NCI-H82 treated with DMSO at 0.1 percent for 48 hours (cell line): ENCODE measurements at regions not wholly inside any gene's neighbourhood (a gene's known extent, or its start where the extent isn't known, plus 50 kb on each side); places are given as distances from the start of the nearest gene placed in this dataset.
"Not testable (repeated sequence)": the region's sequence is repeated elsewhere in the genome, so short reads cannot be mapped to it uniquely, and the experiment has no call there.

Experiments
- DNase-seq: peaks from one replicate; lab custom pipeline; 2025; ENCODE audit not compliant: unreplicated experiment; lab: John Stamatoyannopoulos, UW

DNA sequence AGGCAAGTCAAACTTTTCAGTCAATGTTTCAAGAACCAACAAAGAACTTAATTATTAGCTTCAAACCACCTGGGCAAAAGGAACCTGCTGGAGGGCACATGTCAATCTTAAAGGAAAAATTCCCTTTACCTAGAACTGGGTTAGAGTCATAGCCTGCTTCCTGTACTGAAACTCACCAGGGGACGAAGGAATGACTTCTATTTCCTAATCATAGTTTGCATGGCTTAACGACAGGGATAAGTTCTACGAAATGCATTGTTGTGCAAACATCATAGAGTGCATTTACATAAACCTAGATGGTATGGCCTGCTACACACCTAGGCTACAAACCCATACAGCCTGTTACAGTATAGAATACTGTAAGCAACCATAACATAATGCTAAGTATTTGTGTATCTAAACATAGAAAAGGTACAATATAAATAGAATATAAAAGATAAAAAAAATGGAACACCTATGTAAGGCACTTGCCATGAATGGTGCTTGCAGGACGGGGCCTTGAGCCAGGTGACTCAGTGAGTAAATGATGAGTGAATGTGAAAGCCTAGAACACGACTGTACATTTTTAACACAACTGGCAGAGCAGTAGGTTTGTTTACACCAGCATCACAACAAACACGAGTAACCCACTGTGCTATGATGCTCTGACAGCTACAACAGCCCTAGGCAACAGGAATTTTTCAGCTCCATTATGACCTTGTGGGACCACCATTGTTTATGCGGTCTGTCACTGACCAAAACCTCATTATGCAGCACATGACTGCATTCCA lies 234.9 kb upstream of the CAND1 start:
- DNase-seq, result no peak

GRCh38 chr12:67035121-67035520 lies 234.0 kb upstream of the CAND1 start:
- DNase-seq, result no peak

DNA sequence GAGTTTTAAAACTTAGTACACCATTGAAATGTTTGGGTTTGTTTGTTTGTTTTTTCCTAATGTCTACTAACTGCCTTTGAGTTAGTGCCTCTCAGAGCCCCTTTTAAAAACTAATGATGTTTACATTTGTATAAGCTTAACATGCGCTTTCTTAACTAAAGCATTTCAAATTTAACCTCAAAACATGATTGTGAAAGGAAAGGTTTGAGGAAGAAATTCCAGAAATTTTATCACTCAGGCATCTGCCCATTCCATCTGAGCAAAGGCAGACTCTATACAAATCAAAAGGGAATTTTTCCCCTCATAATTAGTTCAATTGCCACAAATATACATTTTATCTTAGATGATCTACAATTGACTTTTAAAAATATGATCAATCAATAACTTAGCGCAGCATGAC lies 230.7 kb upstream of the CAND1 start:
- DNase-seq, result no peak

DNA sequence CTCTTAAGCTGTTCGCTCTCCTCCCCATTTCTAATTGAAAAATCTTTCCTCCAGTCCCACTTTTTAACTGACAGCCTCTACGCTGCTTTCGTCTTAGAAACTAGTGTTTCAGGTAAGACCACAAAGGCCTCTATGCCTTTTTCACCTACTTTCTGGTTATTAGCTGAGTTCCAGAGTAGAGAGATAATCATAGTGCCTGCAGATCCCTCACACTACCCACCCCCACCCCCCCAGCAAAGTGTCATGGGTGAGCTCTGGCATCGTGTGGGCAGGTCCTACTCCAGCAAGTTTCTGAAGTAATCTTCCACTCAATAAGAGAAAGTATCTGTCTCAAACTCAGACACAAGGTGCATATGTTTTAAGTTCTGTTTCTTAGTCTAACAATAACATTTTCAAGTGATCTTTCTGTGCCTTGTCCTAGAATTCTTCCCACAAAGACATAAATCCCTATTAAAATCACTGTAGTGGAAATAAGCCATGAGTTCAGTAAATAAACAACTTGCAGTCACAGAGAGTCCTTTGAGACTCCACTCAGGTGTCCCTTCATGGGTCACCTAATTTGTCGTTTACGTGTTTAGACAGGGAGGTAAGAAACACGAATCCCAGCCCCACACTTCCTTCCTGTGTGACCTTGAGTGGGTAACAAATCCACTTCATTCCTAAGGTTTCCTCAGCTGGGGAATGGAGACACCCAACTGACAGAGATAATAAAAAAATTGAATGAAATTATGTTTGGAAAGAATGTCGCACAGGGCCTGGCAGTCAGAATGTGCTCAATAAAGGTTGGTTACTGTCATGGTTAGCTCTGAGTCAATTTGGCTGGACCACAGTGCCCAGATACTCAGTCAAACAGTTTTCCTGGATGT lies 228.9 kb upstream of the CAND1 start:
- no peak for DNase-seq

DNA sequence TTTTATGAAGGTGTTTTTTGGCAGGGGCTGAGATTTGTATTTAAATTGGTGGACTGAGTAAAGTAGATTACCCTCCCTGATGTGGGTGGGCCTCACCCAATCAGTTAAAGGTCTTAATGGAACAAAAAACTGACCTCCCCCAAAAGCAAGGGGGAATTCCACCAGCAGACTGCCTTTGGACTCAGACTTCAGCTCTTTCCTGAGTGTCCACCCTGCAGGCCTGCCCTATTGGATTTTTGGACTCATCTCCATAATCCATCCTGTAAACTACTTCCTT lies 228.4 kb upstream of the CAND1 start:
- no peak for DNase-seq

GRCh38 chr12:67042697-67043131 lies 226.4 kb upstream of the CAND1 start:
- peak; percentile 25 for DNase-seq

- no peak for DNase-seq
These were observed 225.4 kb upstream of the CAND1 start for GRCh38 chr12:67043771-67044170.

- DNase-seq, result no peak
These were observed 223.5 kb upstream of the CAND1 start for GRCh38 chr12:67045650-67046049.

GRCh38 chr12:67046062-67046461 lies 223.1 kb upstream of the CAND1 start:
- DNase-seq, result no peak

DNA sequence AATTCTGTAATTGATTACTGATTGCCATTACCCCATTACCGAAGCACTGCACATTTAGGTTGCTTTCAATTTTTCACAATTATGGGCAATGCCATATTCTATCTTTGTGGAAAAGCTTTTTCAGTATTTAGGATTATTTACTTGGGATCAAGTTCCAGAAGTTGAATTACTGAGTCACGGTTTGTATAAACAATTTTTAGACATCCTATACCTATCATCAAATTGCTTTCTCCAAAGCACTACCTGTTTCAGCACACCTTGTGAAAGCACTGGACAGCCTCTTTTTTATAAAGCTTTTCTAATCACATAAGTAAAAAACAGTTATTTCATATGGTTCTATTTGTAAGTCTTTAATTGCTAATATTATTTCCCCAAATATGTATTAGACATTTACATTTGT lies 221.5 kb upstream of the CAND1 start:
- no peak for DNase-seq

GRCh38 chr12:67048371-67048770 lies 220.8 kb upstream of the CAND1 start:
- DNase-seq, result no peak

DNA sequence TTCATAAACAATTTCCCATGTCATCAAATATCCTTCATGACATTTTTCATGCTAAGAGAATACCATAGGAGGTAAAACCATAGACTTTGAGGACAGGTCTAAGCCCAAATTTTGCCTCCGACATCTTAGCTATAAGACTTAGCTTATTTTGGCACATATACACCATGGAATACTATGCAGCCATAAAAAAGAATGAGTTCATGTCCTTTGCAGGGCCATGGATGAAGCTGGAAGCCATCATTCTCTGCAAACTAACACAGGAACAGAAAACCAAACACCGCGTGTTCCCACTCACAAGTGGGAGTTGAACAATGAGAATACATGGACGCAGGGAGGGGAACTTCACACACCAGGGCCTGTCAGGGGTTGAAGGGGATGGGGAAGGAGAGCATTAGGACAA lies 220.0 kb upstream of the CAND1 start:
- not testable (repeated sequence) for DNase-seq

DNA sequence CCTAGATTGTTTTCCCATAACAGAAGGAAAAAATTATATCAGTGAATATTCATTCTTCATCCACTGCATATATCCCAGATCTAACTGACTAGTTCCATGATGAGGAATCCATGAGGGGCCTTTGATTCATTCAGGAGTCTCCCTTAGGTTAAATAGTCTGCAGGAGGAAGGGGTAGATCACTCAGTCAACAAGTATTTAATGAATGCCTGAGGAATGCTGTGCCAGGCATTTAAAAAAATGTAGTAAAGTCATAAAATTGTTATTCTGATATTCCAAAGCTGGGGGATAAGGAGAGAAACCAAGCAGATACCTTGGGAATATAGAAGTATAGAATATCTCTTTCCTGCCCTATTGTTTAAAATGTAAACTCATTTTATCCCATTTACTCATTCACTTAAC lies 216.2 kb upstream of the CAND1 start:
- DNase-seq, result no peak

DNA sequence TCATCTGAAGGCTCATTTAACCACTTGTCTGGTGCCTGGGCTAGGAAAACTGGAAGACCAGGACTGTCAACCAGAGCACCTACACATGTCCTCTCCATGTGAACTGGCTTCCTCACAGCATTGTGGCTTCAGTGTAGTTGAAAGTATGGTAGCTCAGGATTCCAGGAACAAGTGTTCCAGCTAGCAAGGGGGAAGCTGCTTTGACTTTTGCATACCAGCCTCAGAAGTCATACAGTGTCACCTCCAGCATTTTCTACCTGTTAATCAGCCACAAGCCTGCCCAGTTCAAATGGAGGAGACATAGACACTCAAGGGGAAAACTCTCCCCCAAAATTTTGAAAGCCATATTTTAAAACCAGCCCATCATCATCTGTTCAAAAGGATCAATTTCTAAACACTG lies 212.8 kb upstream of the CAND1 start:
- DNase-seq, result no peak

DNA sequence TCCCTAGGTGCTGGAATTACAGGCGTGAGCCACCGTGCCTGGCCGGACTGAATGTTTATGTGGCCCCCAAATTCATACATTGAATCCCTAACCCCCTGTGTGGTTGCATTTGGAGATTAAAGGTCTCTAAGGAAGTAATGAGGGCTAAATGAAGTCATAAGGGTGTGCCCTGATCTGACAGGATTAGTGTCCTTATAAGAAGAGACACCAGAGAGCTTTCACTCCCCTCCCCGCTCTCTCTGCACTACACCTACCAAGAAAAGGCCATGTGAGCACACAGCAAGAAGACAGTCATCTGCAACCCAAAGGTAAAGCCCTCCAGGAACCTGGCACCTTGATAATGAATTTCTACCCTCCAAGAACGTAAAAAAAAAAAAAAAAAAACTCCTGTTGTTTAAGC lies 212.1 kb upstream of the CAND1 start:
- no peak for DNase-seq

GRCh38 chr12:67062193-67062592 lies 207.0 kb upstream of the CAND1 start:
- no peak for DNase-seq

DNA sequence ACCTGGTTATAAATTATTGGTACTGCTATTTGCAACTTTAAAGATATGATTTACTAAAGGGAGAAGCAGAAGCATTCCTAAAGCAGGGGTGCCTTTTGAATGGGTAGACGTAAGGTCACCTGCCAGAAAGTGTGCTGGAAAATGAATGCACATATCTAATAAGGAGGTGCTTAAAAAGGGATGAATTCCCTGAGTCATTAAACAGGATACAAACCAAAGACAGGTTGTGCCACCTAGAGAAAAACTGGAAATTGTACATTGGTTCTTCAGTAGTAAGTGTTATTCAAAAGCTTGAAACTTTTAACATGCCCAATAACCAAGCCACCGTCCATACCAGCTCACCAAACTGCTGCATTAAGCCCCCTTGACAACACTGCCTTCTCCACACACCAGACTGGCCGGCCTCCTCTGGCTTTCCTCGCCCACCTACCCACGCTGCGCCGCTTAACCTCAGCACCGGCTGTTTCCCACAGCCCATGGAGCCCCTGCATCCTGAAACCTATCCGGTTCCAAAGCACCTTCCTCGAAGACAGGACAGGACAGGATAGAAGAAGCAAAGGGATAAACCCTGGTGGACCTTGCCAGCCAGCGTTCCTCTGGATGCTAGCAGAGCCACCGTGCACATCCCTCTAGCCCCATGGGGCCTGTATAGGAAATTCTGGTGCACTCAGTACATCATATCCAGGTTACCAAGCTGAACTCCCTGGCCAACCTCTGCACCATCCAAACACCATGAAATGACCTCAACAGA lies 201.5 kb upstream of the CAND1 start:
- no peak for DNase-seq

DNA sequence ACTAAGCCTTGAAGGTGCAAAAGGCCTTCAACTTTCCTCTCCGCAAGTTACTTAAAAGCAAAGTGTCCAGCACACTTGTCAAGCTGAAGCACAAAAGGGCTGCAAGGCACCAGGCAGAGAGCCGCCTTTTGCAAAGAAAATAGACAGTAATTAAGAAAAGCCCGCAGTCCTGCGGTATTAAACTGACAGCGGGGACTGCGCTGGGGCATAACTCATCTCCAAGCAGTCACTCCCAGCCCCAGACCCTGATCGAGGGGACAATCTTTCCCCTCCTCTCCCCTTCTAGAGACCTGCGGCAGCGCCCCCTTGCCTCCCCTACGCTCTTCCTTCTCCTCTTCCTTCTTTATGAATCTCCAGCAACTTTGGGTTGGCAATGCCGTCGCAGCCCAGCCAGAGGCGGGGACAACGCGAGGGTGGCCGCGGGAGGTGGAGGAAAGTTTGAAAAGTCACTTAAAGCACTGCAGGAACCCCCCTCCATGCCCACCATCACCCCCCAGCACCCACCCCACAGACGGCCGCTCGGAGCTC lies 200.9 kb upstream of the CAND1 start:
- no peak for DNase-seq

DNA sequence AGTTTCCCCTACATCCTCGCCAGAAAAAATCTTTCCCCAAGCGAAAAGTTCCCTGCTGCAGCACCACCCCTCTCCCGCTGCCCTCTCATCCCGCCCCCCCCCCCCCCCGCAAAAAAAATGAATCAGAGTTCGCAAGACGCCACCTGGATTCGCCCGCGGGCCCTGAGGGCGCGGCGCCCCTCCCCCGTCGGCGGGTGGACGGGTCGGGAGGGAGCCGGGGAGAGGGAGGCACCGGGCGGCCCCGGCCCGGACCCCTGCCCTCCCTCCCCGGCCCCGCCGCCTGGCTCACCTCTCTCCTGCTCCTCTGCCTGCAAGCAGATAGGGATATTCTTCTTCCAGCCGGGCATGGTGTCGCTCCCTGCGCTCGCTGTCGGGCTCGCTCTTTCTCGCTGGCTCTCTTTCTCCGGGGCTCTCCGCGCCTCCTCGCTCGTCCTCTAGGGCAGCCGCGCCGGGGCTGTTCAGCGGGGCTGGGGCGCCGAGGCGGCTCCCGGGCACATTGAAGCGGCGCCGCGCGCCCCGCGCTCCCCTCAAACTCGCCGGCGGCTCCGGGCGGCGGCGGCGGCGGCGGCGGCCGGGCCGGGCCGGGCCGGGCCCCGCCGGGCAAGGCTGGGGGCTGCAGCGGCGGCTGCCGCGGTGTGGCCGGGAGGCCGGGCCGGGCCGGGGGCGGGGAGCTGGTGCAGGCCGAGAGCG lies 200.3 kb upstream of the CAND1 start:
- DNase-seq, result no peak

- no peak for DNase-seq
These were observed 199.5 kb upstream of the CAND1 start for GRCh38 chr12:67069451-67070306.
